ENCODE measurements at regions not wholly inside any gene's neighbourhood (a gene's known extent, or its start where the extent isn't known, plus 50 kb on each side); places are given as distances from the start of the nearest gene placed in this dataset.
"Not testable (repeated sequence)": the region's sequence is repeated elsewhere in the genome, so short reads cannot be mapped to it uniquely, and the experiment has no call there.

- CTCF ChIA-PET = no interaction called here
- POLR2A ChIA-PET = no interaction called here
Observed at GRCh38 chr3:150251187-150252062, 156.7 kb upstream of the TSC22D2 start.

DNA sequence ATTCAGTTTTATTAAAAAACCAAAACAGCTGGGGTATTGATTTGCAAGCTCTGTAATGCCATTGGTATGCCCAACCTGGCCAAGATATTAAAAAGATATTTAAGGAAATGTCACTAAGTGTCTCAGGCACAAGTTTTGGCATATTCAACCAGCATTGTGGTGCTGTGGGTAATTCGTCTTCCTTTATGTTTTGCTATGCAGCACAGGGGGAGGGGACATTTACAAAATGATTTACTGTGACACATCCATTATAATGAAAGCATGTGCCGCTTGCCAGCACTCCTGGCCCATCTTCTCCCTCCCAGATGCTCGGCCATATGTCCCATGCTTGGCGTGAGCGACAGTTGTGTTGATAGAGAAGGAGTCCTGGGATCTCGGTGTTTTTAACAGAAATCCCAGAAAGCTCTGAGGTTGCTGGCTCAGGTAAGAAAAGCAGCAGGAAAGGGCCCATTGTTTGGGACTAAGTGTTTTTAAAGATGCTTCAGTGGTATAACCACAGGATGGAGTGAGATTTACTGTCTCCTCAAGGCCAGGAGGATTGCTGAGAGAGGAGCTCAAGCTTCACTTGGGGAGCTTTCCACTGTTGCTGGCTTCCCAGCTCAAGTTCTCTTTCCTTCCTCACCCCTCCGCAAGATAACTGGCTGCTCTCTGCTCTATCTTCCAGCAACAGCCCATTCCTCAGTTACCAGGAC, 158.2 kb upstream of the TSC22D2 start:
- POLR2A ChIA-PET = no interaction called here
- CTCF ChIA-PET = no interaction called here

GRCh38 chr3:150248888-150249681, 159.0 kb upstream of the TSC22D2 start:
- POLR2A ChIA-PET = no interaction called here
- CTCF ChIA-PET = no interaction called here

GRCh38 chr3:150248116-150248887, 159.8 kb upstream of the TSC22D2 start:
- CTCF ChIA-PET = no interaction called here
- POLR2A ChIA-PET = no interaction called here

- CTCF ChIA-PET = no interaction called here
- POLR2A ChIA-PET = no interaction called here
Observed at GRCh38 chr3:150247441-150247840, 160.7 kb upstream of the TSC22D2 start.

DNA sequence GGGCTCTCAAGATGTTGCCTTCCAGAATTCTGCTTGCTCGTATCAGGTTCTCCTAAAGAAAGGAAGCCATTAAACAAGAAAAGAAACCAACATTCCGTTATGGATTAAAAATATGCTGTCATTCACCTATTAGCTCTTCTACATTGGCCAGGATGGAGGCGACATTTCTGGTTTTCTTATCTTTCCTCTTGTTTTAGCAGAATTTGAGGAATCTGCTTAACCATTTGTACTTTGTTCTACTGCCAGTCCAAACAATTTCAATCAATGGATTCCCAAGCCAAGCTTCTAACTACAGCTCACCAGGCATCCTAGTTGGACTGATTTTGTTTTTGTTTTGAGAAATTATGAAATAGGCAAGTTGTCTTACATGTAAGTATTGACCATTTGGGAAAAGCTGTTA, 164.6 kb upstream of the TSC22D2 start:
- POLR2A ChIA-PET = no interaction called here
- CTCF ChIA-PET = interaction anchor here (1.3 kb wide), 1 partner anchor 14 kb away, joined by 3 read pairs; no protein-coding TSS in a partner anchor

GRCh38 chr3:150242220-150242936, 165.7 kb upstream of the TSC22D2 start:
- ChIA-PET CTCF (interaction anchor here (1.3 kb wide), 1 partner anchor 13 kb away, joined by 3 read pairs; no protein-coding TSS in a partner anchor), POLR2A (no interaction called here)

DNA sequence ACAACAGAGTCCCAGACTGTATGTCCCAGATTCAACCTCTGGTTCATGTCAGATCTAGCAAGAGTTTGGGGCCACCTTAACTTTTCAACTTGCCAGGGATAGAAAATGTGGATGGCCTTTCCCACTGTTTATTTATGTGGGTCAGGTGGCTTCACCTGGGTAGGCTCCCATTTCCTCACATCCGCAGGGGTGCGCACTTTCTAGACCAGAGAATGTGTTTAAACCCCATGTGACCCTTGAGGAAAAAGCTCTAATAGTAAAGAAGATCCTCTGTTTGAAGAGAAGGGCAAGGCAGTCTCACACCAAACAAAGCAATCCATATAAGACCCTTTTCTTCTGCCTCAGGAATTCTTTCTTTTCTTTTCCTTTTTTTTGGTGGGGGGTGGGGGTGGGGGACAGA, 167.2 kb upstream of the TSC22D2 start:
- ChIA-PET CTCF (no interaction called here), POLR2A (no interaction called here)

GRCh38 chr3:150239766-150240165, 168.3 kb upstream of the TSC22D2 start:
- POLR2A ChIA-PET = no interaction called here

GRCh38 chr3:150238995-150239619, 169.0 kb upstream of the TSC22D2 start:
- ChIA-PET POLR2A (no interaction called here), CTCF (no interaction called here)

More at GRCh38 chr3:150239766-150240165, 168.3 kb upstream of the TSC22D2 start:
- CTCF ChIA-PET = interaction anchor here (1.0 kb wide), 1 partner anchor 255 kb away, joined by 3 read pairs; no protein-coding TSS in a partner anchor

GRCh38 chr3:150238048-150238802, 169.9 kb upstream of the TSC22D2 start:
- ChIA-PET POLR2A (no interaction called here), CTCF (no interaction called here)

GRCh38 chr3:150237490-150237889, 170.6 kb upstream of the TSC22D2 start:
- CTCF ChIA-PET = no interaction called here
- POLR2A ChIA-PET = no interaction called here

DNA sequence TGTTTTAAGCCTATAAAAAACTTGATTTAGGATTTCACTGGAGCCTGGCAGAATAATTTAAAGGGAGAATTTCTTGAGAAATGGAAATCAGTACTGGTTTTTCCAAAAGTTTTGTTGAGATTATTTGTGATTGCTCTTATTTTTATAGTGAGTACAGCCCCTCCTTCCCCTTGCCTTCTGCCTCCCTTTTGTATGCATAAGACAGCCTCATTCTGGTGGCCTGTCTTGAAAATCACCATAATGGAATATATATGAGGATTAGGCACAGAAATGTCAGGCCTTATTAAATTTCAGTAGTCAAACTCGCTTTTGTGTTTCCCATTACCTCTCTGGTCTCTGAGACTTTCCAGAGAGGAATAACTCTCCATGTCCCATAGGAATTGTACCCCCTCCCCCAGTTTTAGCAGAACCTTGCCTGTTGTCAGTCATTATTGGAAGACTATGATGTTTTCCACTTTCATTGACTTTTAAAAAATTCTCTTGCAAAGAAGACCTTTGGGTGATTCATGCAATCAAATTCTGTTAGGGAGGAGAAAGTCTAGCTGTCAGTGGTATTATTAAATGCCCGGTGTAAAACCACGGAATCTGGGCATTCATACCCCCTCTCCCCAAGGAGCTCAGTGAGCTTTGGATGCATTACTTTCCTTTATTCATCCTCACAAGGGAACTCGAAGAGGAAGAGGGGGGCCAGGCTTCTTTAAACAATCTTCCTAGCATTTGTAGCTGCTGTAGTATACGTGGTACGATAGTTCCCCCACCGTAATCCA, 171.6 kb upstream of the TSC22D2 start:
- POLR2A ChIA-PET = no interaction called here
- CTCF ChIA-PET = no interaction called here

GRCh38 chr3:150235799-150236198, 172.3 kb upstream of the TSC22D2 start:
- ChIA-PET CTCF (no interaction called here), POLR2A (no interaction called here)

DNA sequence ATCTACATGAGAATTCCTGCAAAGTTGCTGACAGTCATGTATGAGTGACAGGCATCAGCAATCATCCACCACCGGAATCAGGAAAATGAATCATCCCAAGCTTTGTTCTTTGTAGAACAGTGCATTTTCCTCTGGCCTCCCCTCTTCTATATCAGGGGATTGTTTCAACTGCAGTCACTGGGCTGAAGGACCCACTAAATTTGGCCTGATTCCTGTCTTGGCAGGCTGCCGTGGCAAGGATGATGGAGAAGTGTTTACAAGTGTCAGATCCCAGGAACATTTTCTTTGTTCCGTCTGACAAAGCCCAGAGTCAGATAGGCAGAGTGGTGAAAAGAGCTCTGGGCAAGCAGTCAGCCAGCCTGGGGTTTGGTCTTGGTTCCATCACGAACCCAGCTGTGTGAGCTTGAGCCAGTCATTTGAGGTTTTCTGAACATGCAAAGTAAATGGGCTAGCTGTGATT, 175.1 kb upstream of the TSC22D2 start:
- ChIA-PET CTCF (no interaction called here), POLR2A (no interaction called here)

GRCh38 chr3:150230037-150230436, 178.1 kb upstream of the TSC22D2 start:
- ChIA-PET POLR2A (no interaction called here), CTCF (interaction anchor here (0.8 to 1.0 kb wide), 3 partner anchors 13 to 265 kb away, joined by 3 to 4 read pairs (median 3); no protein-coding TSS in a partner anchor)

DNA sequence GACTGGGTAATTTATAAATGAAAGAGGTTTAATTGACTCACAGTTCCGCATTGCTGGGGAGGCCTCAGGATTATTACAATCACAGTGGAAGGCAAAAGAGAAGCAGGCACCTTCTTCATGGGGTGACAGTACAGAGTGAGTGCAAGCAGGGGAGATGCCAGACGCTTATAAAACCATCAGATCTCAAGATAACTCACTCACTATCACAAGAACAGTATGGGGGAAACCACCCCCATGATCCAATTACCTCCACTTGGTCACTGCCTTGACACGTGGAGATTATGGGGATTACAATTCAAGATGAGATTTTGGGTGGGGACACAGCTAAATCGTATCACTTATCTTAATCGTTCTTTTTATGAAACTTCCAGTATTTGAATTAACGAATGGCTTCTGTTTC, 179.5 kb upstream of the TSC22D2 start:
- CTCF ChIA-PET = interaction anchor here (1.1 kb wide), 1 partner anchor 10 kb away, joined by 3 read pairs; no protein-coding TSS in a partner anchor
- POLR2A ChIA-PET = not testable (repeated sequence)

All from activated CD8-positive, alpha-beta memory T cell treated with anti-CD3 and anti-CD28 coated beads for 36 hours (primary cell).